HG03521 (cell line): ENCODE measurements at regions not wholly inside any gene's neighbourhood (a gene's known extent, or its start where the extent isn't known, plus 50 kb on each side); places are given as distances from the start of the nearest gene placed in this dataset.
"Not testable (repeated sequence)": the region's sequence is repeated elsewhere in the genome, so short reads cannot be mapped to it uniquely, and the experiment has no call there.

Experiments used
- ATAC-seq: cut with Tn5 transposase; IDR thresholded peaks from one replicate; pipeline ENCODE4 v1.9.1; 2021; ENCODE audit warnings: mild to moderate bottlenecking, moderate library complexity; ENCODE audit not compliant: unreplicated experiment

GRCh38 chr2:216992056-216992675 lies 132.3 kb upstream of the TNP1 start:
- no peak for ATAC-seq

- no peak for ATAC-seq
These were observed 131.7 kb upstream of the TNP1 start for GRCh38 chr2:216991563-216991962.

- ATAC-seq = no peak
These were observed 129.7 kb upstream of the TNP1 start for GRCh38 chr2:216989340-216990129.

DNA sequence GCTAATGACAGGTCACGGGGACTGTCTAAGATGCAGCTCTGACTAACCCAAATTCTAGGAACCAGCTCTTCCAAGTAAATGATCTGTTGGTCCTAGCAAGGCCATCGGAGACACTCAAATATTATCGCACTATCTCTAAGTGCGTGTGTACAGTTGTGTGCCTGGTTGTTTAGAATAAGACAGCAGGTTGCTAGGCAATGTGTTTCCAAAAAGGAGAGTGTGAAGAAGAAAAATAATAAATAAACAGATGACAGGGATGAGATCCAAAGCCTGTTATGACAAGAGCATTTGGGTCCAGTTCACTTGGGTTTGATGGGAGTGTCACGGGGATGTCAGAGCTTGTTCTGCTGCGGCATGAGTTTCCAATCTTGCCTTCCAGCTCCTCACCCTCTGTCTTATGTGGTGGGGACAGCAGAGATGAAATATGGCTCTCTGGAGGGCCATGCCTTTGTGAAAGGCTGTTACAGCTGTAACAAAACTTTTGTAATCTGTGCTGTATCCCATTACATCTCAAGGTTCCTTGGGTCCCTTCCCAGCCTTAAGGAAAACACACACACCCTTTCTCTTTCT lies 127.5 kb upstream of the TNP1 start:
- no peak for ATAC-seq

DNA sequence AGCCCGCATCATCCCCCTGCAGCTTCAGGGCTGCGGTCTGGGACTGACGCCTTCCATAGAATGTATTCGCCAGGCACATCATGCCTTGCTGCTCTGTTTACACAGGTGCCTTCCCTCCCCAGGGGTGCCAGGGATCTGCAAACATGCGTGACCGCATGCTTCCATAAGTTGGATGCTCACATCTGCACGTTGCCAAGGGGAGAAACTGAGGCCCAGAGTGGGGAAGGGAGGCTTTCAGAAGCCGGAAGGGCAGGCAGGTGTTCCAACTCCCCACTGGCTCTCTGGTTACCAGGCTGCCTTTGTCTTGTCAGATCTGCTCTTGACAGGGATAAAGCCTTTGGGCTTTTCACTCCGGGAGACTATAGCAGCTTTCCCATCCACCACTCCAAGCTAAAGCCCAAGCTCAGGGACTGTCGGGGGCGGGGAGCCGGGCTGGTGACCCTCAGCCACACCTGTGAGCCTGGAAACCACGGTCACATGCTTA lies 125.8 kb upstream of the TNP1 start:
- ATAC-seq = no peak

DNA sequence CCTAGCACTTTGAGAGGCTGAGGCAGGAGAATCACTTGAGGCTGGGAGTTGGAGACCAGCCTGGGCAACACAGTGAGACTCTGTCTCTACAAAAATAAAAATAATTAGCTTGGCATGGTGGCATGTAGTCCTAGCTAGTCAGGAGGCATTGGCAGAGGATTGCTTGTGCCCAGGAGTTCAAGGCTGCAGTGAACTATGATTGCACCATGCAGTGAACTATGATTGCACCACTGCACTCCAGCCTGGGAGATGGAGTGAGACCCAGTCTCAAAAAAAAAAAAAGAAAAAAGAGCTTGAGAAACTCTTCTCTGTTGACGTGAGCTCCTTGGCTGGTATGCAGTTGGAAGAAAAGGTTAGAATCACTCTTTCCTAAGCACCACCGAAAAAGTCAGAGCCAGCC lies 125.1 kb upstream of the TNP1 start:
- no peak for ATAC-seq

- ATAC-seq = not testable (repeated sequence)
These were observed 122.1 kb upstream of the TNP1 start for GRCh38 chr2:216981951-216982350.

GRCh38 chr2:216980510-216980909 lies 120.6 kb upstream of the TNP1 start:
- not testable (repeated sequence) for ATAC-seq

- ATAC-seq = no peak
These were observed 114.7 kb upstream of the TNP1 start for GRCh38 chr2:216974321-216975302.

DNA sequence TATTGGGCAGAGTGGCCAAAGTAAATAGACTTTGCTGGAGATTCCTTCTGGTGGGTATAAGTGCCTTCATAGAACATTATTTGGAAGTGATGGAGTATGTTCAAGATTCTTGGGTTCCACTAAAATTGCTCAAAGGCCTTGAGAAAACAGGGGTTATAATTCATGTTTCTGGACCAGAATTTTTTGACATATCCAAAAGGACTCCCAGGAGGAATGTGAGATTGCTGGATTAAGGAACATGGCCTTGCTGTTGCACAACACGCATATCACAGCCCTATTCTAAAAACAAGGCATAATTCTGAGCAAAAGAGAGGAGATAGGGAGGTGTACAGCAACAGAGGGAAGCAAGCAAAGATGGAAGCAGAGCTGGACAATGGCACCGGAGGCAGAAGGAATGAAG lies 111.7 kb upstream of the TNP1 start:
- no peak for ATAC-seq

DNA sequence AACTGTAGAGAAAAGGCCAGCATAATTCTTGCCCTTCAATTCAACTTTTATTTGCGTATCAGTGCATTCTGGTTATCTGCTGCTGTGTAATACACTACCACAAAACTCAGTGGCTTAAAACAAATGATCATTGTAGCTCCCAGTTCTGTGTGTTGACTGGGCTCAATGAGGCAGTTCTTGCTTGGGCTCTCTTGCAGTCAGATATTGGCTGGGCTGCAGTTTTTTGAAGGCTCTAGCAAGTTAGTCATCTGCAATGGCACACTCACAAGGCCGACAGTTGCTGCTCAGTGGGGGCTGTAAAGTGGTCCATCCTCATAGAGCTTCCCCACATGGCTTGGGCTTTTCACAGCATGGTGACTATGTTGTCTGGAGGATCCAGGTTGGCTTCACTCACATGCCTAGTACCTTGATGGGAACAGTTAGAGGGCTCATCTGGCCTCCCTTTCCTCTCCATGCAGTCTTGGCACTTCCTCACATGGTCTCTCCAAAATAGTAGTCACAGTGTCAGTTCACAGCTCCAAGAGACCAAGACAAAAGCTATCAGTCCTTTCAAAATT lies 110.6 kb upstream of the TNP1 start:
- ATAC-seq = no peak

DNA sequence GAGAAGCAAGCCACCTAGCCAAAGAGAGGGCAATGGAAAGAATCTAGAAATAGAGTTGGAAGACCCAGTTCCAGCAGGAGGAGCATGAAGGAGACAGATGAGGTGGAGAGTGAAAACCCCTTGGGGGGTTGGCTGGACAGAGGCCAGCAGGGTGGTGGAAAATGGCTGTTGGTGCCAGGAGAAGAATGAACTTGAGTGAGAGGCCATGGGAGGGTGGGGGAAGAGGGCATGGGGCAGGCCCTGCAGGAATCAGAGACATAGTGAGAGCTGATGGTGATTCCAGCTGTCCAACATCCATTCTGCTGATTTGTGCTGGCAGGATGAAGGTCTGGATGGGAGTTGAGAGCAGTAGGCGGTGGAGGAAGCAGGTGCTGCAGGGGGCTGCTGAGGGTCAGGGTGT lies 108.0 kb upstream of the TNP1 start:
- no peak for ATAC-seq

DNA sequence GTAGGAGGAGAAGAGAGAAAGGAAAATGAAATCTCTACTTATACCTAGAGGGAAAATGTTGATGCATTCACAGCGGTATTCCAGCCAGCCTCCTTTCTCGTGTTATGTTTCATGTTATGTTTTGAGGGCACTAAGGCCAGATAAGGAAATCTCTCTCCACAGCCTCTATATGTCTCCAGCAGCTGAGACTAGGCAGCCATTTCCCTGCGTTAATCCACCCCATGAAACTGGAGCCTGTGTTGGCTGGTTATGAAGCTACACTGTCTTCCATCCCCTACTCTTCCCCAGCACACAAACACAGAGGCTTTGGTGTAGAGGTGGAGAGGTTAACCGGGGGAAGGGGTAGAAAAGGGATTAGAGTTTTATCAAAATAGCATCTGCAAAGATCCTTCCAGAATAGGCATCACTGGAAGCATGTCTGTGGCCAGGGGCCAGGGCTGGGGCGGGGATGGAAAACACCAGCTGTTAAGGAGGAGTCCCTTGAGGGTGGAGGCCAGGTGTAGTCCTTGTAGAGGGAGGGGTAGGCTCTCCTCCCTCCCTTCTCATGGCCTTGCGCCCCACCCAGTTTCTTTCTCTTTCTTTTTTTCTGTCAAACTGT lies 100.9 kb upstream of the TNP1 start:
- ATAC-seq = no peak

DNA sequence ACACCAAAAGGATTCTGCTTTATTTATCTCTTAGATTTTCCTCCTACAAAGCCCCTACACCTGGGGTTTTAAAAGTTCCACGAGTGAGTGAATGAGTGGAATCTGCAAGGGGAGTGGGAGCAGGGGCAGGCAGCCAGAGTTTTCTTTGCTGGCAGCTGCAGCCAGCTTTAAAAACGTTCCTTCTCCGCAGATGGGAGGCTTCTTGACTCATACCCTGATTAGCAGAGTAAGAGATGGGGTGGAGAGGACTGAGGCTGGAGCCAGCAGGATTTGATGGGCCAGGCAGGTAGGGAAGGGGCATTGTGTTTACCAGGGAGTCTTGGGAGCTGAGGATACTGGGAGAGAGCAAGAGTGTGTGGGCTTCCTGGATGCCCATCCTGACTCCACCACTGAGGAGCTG lies 99.6 kb upstream of the TNP1 start:
- ATAC-seq = no peak

GRCh38 chr2:216956820-216957493 lies 97.1 kb upstream of the TNP1 start:
- no peak for ATAC-seq

DNA sequence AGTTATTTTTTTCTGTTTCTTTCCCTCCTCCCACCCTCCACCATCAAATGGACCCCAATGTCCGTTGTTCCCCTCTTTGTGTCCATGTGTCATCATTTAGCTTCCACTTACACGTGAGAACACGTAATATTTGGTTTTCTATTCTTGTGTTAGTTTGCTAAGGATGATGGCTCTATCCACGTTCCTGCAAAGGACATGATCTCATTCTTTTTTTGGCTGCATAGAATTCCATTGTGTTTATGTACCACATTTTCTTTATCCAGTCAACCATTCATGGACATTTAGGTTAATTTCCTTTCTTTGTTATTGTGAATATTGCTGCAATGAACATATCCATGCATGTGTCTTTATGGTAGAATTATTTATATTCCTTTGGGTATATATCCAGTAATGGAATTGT lies 91.3 kb upstream of the TNP1 start:
- no peak for ATAC-seq

DNA sequence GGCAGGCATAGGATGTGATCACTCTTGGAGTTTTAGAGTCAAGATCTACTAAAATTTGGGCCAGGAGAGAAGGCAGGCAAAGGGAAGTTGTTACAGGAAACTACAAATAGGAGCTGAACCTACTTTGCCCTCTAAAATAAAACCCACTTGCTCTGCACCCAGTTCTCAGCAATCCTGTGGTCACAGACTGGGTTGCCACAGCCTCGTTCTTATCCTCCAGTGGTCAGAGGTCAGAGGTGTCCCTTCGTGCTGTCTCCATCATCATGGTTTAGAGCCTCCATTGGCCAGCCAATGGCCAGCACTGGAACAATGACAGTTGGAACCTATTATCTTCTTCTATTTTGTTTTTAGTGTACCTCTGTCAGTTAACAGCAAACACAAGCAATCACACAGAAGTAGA lies 90.7 kb upstream of the TNP1 start:
- ATAC-seq = no peak

GRCh38 chr2:216949700-216950413 lies 90.0 kb upstream of the TNP1 start:
- no peak for ATAC-seq

DNA sequence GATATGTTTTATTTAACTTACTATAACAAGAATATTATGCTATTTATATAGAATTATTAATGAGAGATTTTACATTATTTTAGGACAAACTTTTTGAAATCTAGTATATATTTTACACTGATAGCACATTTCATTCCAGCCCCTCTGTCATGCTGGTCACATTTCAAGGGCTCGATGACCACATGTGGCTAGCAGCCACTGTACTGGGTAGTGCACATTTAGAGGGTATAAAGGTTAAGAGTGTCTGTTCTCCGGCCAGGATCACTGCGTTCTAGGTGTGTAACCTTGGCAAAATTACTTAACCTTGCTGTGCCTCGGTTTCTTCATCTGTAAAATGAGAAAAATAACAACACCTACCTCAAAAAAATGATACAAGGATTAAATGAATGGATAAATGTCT lies 87.2 kb upstream of the TNP1 start:
- no peak for ATAC-seq
